ENCODE measurements at regions not wholly inside any gene's neighbourhood (a gene's known extent, or its start where the extent isn't known, plus 50 kb on each side); places are given as distances from the start of the nearest gene placed in this dataset.

GRCh38 chr3:43892526-43892925, 201.8 kb downstream of the ABHD5 start (continued):
- TF ChIP-seq RAD21 (IDR thresholded peaks at IDR 0.05; ENCODE audit: insufficient read depth, low read depth, low read length) (no peak), SIN3A (IDR thresholded peaks at IDR 0.05; ENCODE audit: low read depth, low read length) (no peak), BMI1 (IDR thresholded peaks at IDR 0.05; ENCODE audit: borderline replicate concordance) (0 out of 2 replicates have a peak, but pooled peaks have one; percentile 10)

GRCh38 chr3:43893727-43894126, 203.0 kb downstream of the ABHD5 start:
- H3K27ac ChIP-seq (ENCODE audit: control insufficient read depth, insufficient read depth) = no peak overlapping the region
- ChIA-PET SMC1A (ENCODE audit: uncharacterized antibody, unreplicated experiment) (interaction anchor here (0.9 to 2.4 kb wide), 3 partner anchors 14 to 64 kb away, joined by 3 to 9 read pairs (median 3); no protein-coding TSS in a partner anchor), RAD21 (ENCODE audit: unreplicated experiment) (interaction anchor here (1.2 to 1.4 kb wide), 2 partner anchors 14 to 107 kb away, joined by 3 to 4 read pairs; no protein-coding TSS in a partner anchor), CTCF (interaction anchor here (1.3 kb wide), 1 partner anchor 15 kb away, joined by 5 read pairs; no protein-coding TSS in a partner anchor), POLR2A (no interaction called here)
- WGBS (ENCODE audit: insufficient coverage, insufficient replicate concordance, low lambda C conversion rate, missing lambda C conversion rate) = 1% methylated on average over 14 of the region's 14 CpGs
- H3K4me2 ChIP-seq (ENCODE audit: control insufficient read depth, insufficient read depth) = peak overlapping the region; percentile 86
- FAIRE-seq (no peak), DNase-seq (ENCODE audit: low read depth, low spot score) (no peak), ATAC-seq (no peak; the same call in 2 of the 3 replicates)
- intact Hi-C loops (cut with micrococcal nuclease; ENCODE audit: unreplicated experiment) = loop anchor here (5.0 kb wide), 1 partner anchor 104 kb away; no protein-coding TSS in a partner anchor
- BruUV-seq (replicated peaks) = no TSS peak
- no peaks in the 10 kb centered on the region for H3K79me2 ChIP-seq (ENCODE audit: control insufficient read depth, insufficient read depth, low read length)
- in situ Hi-C loops (cut with MboI) = no loop called here
- H2AFZ ChIP-seq (ENCODE audit: control insufficient read depth, low read depth, low read length) = peak overlapping the region; percentile 59
- H3K9me3 ChIP-seq (replicated peaks; ENCODE audit: control insufficient read depth, insufficient read depth, low read length) = peaks cover 1% of the 10 kb centered on the region
- H4K20me1 ChIP-seq (ENCODE audit: control insufficient read depth, insufficient read depth) = no peaks in the 10 kb centered on the region
- H3K4me3 ChIP-seq = peak overlapping the region; percentile 69; the same call in 1 of the 2 replicates
- H3K36me3 ChIP-seq (ENCODE audit: control insufficient read depth in 2 of 2, insufficient read depth in 2 of 2, low read length in 1 of 2) = no peaks in the 10 kb centered on the region
- peak overlapping the region; percentile 23; the same call in 1 of the 2 replicates for H3K9ac ChIP-seq (ENCODE audit: control insufficient read depth, insufficient read depth, low read length)
- H3K4me1 ChIP-seq (ENCODE audit: control insufficient read depth, insufficient read depth, low read length) = peaks cover 18% of the 10 kb centered on the region
- TF ChIP-seq MTA3 (IDR thresholded peaks at IDR 0.05; ENCODE audit: borderline replicate concordance, low read length) = no peak
- no peak for TF ChIP-seq TBL1XR1 (IDR thresholded peaks at IDR 0.05; ENCODE audit: low read depth, low read length)
- no peak for TF ChIP-seq MEF2B (IDR thresholded peaks at IDR 0.05; ENCODE audit: partially characterized antibody, poor library complexity, severe bottlenecking)
- TF ChIP-seq TAF1 (IDR thresholded peaks at IDR 0.05; ENCODE audit: borderline replicate concordance, low read depth, low read length) = no peak
- TF ChIP-seq CHD4 (IDR thresholded peaks at IDR 0.05) = no peak
- TF ChIP-seq JUND (IDR thresholded peaks at IDR 0.05; ENCODE audit: low read depth, low read length) = no peak
- peaks cover 0 to 7% of the 10 kb centered on the region in 2 experiments; a peak in 3 of 4 replicates for H3K27me3 ChIP-seq (replicated peaks in 1 of 2; ENCODE audit: control insufficient read depth in 2 of 2, insufficient read depth in 2 of 2, low read length in 1 of 2)
